Skin of body (tissue), 1 donor: ENCODE measurements at regions not wholly inside any gene's neighbourhood (a gene's known extent, or its start where the extent isn't known, plus 50 kb on each side); places are given as distances from the start of the nearest gene placed in this dataset.
A peak's percentile ranks its signal among the peaks of the same experiment; 100 is the strongest.
"Not testable (repeated sequence)": the region's sequence is repeated elsewhere in the genome, so short reads cannot be mapped to it uniquely, and the experiment has no call there.

Experiments used
- DNase-seq: peaks from one replicate; lab custom pipeline; 2025; lab: John Stamatoyannopoulos, UW

DNA sequence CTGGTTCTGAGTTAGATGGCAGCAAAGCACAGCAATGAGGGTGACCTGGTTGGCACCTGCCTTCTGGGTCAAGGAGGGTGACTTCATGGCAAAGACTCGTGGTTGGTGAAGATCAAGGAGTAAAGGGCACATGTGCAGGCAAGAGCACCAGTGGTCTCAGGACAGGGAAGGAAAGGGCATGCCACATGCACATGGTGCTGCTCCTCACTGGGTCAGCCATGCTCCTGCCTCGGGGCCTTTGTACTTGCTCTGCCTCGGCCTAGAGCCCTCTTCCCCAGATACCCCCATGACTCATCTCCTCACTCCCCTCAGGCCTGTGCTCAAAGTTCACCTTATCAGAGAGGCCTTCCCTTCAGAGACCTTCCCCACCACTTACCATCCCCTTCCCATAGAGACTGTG, 106.7 kb upstream of the KDM7A start:
- DNase-seq, result no peak

DNA sequence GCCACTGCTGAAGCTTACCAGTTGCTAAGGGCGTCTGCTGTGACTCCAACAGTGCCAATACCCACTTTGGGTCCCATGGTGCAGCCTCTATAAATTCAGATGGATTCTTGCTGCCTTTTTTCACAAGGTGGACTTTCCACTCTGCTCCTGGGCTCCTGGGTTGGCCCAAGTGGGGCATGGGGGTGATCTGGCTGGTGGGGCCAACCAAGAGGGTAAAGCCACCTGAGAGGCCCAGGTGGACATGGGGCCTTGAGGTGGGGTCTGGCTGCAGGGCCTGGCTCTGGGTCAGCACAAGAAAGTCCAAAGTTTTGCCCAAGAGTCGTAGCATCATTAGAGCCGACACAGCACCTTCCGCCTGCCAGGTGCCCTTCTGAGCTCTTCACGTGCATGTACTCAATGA, 105.2 kb upstream of the KDM7A start:
- no peak for DNase-seq

DNA sequence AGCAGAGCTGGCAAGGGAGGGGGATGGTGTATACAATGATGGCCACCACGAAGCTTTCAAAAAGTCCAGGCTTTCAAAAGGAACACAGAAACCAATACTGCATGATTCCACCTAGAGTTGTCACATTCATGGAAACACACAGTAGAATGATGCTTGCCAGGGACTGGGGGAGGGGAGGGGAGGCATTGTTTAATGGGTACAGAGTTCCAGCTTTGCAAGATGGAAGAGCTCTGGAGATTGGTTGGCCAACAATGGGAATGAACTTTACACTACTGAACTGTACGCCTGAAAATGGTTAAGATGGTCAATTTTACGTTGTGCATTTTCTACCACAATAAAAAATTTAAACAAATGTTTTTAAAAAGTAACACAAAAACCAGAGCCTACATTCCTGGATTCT, 104.5 kb upstream of the KDM7A start:
- no peak for DNase-seq

DNA sequence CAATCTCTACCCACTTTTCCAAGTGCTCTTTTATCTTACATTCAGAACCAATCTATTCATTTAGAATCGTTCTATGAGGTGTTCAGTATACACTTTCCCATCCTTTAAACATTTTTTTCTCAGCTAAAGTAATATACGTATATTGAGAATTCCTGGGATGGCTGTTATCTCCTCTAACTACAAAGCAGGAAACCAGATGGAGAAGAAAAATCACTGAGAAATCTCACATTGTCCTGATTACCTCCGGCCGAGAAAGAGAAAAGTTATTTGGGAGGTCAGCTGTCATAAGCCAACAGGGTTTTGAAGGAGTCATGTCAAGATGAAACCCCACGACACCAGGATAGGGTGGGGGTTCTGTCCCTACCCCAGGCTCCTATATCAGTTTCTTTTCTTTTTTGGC, 99.2 kb upstream of the KDM7A start:
- DNase-seq, result peak; percentile 42

DNA sequence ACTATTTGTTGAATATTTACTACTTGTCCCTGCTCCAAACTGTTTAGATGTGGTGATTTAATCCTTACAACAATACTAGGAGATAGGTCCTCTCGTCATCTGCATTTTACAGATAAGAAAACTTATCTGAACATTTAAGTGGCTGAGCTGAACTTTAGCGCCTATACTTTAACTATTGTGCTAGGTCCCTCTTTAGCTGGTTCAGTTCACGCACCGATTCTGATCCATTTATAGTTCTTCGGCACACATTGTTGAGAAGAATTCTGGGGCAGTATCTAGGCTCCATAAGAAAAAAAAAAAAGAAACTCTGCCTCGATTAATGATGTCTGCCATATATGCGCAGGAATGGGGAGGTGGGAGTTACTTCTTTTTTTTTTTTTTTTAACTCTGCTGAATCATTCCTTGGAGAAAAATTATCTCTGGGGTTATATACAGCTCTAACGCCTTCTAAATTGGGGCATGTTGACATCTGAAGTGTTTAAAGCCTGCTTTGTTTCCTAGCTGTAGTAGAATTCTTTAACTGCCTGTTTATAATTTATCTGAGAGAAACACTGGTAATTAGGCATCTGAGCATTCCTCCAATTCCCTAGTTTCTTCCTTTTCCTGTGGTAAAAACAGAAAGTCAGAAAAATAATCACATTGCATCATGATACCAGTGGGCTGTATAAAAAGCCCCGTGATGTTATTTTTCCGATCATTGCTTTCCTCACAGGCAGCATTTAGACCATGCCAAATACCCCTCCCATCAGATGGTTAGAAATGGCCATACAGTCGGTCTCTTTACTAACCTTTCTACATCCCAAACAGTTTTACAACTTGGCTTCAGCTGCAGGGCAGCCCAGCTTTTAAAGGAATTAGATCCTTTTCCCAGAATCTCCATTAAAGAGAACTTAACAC, 98.5 kb upstream of the KDM7A start:
- DNase-seq, result peak; percentile 62

DNA sequence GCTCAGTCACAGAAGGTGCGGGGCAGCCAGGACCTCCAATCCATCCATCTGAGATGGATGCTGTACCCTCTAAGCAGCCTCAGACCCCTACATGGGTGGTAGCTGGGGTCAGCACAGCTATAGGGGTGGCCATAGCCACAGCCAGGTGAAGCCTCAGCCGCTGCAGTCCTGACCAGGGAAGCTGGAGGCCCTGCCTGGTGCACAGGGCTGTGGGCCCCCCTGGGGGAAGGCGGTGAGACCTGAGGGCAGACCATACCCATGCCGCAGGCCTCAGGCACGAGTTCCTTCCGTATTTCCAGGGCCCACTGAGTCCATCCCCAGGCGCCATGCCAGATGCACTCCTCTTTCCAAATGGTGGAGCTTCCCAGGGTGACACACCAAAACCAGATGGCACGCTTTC, 96.6 kb upstream of the KDM7A start:
- no peak for DNase-seq

DNA sequence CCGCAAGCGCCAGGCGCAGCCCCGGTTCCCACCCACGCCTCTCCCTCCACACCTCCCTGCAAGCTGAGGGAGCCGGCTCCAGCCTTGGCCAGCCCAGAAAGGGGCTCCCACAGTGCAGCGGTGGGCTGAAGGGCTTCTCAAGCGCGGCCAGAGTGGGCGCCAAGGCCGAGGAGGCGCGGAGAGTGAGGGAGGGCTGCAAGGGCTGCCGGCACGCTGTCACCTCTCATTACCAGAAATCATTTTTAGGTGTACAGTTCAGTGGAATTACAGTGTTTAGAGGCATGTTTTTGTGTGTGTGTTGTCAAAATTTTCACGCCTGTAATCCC, 94.8 kb upstream of the KDM7A start:
- DNase-seq, result not testable (repeated sequence)

DNA sequence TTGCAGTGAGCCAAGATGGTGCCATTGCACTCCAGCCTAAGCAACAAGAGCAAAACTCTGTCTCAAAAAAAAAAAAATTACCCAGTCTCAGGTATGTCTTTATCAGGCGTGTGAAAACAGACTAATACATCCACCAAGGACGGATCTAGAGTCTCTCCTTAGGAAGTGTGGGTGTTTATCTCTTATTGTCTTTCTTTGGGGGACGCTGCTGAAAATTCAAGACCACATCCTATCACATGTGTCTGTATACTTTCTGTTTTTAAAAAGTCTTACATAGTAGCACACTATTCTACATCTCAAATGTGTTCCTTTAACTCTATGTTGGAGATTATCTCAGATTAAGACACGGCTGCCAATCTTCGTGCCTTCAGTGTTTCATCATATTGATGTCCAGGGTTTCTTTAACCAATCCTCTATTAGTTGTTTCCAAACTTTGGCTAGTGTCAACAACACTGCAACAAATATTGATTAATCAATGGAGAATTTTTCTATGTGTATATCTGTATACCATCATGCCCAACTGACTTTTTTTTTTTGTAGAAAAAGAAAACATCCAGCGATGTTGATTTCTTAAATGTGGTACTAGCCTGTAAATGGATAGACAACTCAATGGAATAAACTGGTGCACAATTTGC, 92.3 kb upstream of the KDM7A start:
- no peak for DNase-seq

DNA sequence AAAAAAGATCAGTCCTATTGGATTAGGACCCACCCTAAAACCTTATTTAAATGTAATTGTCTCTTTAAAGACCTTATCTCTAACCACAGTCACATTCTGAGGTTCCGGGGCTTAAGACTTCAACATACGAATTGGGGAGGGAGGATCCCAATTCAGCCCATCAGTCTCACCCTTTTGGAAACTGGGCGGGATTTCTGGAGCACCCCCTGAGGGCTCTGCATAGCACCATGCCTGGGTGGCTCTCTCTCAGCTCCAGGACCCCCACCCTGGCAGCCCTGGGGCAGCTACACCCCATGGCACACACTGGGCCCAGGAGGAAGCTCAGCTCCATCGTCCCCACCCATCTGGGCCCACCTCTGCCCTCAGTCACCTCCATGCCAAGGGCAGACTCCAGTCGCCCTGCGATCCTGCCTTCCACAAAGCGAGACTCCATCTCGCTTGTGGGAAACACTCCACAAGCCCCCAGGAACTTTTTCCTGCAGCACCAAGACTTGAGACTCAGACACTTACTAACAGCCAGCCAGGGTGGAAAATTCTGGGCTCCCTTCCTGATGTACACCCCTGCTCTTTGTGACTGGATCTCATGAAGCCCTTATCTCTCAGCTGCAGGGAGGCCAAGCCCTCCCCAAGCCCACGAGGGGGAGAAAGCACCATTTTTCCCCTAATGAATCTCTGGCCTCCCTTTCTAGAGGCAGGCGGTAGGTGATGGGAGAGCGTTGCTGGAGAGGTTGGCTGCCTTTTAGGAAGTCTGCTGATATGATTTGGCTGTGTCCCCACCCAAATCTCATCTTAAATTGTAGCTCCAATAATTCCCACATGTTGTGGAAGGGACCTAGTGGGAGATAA, 90.8 kb upstream of the KDM7A start:
- no peak for DNase-seq

DNA sequence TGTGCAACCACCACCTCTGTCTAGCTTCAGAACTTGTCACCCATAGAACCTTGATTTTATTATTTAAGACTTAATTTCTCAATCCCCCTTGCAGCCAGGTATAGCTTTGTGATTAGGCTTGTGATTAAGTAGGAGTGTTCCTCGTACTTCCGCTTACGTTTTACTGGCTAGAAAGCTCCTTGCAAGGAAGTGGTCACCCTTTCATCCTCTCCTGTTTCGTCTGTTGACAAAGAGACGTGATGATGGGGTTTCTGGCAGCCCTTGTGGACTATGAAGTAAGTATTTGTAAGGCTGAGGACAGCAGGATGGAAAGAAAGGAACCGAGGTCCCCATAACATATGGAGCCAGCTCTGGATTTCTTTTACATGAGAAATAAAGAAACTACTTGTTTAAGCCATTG, 86.5 kb upstream of the KDM7A start:
- no peak for DNase-seq

DNA sequence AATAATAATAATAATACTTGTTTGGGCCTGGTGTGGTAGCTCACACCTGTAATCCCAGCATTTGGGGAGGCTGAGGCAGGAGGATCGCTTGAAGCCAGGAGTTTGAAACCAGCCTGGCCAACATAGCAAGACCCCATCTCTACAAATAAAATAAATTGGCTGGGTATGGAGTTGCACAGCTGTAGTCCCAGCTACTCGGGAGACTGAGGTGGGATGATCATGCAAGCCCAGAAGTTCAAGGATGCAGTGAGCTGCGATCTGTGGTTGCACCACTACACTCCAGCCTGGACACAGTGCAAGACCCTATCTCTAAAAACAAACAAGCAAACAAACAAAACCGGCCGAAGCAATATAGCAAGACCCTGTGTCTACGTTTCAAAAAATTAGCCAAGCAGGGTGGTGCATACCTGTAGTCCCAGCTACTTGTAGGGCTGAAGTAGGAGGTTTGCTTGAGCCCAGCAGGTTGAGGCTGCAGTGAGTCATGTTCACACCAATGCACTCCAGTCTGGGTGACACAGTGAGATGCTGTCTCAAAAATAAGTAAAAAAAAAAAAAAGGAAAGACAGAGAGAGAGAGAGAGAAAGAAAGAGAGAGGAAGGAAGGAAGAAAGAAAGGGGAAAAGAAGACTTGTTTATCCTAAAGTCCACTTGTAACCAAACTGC, 85.6 kb upstream of the KDM7A start:
- no peak for DNase-seq

DNA sequence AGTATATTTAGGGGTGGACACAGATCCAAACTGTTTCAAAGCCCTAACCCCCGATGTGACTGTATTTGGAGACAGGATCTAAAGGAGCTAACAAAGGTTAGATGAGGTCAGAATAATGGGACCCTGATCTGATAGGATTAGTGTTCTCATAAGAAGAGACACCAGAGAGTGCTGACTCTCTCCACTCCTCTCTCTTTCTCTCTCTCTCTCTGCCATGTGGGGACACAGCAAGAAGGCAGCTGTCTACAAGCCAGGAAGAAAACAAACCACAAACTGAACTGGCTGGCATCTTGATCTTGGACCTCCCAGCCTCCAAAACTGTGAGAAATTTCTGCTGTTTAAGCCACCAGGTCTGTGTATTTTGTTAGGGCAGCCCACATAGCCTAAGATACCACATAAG, 84.7 kb upstream of the KDM7A start:
- DNase-seq, result no peak

DNA sequence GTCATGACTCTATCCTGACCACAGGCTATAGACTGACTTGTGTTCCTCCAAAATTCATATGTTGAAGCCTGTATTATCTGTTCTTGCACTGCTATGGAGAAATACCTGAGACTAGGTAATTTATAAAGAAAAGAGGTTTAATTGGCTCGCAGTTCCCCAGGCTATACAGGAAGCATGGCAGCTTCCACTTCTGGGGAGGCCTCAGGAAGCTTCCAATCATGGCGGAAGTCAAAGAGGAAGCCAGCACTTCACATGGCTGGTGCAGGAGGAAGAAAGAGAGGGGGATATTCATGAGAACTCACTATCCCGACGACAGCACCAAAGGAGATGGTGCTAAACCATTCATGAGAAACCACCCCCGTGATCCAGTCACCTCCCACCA, 84.3 kb upstream of the KDM7A start:
- no peak for DNase-seq

DNA sequence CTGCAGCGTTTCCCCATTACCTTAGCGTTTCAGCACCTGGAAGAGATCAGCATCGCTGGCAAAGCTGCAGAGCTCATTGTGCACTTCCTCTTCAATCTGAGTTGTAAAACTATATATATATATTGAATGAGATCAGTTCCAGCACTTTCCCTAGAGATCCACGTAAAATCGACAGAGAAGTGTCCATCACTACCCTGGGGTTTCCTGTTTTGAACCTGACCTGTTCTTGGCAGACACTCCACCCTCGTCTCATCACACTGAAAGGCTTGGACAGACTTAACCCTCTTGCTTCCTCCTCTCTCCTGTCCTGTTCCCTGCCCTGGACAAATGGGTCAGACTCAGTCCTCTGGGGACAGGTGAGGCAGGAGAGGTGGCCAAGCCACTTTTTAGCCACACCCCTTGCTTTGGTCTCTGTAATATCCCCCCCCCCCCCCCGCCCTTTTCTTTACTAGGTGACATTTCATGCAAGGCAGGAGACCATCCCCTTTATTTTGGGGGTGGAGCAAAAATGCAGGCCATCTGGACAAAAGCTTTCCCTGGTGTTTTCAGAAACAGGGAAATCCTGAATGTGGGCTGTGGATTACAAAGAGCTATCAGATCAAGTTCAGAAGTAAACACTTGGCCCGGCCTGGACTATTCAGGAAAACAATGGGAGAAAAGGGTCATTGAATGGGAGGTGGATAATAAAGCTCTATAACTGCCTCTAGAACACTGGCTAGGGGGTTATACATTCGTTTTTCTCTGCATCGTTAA, 83.7 kb upstream of the KDM7A start:
- DNase-seq, result no peak

DNA sequence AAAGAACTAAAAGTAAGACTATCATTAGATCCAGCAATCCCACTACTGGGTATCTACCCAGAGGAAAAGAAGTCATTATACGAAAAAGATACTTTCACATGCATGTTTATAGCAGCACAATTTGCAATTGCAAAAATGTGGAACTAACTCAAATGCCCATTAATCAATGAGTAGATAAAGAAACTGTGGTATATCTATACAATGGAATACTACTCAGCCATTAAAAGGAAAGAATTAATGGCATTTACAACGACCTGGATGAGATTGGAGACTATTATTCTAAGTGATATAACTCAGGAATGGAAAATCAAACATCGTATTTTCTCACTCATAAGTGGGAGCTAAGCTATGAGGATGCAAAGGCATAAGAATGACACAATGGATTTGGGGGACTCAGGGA, 80.5 kb upstream of the KDM7A start:
- not testable (repeated sequence) for DNase-seq

DNA sequence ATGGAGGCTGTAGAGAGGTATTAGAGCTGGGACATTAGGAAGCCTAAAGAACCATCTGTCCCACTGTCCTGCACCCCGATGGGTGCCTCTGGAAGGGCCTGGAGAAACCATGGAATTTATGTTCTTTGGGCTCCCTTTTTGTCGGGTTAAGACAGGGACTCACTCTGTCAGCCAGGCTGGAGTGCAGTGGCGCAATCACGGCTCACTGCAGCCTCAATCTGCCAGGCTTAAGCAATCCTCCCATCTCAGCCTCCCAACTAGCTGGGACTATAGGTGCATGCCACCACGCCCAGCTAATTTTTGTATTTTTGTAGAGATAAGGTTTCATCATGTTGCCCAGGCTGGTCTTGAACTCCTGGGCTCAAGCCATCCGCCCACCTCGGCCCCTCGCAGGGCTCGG, 78.2 kb upstream of the KDM7A start:
- DNase-seq, result not testable (repeated sequence)

DNA sequence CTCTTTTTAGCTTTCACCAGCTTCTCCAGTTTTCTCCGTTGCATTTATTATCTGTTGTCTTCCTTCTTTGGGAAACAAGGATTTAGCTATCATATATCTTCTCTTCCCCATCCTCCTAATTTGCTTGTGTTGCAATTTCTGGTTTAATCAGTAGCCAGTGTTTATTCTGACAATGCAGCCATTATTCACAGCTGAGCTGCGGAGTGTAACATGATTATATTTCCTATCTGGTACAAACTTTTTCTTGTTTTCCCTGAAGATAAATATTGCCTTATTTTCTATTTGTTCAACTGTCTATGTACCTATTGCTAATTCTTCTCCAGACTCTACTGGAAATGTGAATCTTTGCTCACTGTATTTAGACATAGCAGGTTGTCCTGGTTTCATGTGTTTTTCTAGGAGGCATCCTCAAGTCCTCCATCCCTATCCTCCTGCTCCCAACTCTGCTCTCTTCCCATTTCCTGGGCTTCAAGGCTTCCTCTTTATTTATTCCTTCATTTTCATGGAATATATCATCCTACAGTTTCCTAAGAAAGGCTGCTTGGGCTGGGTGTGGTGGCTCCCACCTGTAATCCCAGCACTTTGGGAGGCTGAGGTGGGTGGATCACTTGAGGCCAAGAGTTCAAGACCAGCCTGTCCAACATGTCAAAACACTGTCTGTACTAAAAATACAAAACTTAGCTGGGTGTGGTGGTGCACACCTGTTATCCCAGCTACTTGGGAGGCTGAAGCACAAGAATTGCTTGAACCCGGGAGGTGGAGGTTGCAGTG, 72.4 kb upstream of the KDM7A start:
- DNase-seq, result no peak

DNA sequence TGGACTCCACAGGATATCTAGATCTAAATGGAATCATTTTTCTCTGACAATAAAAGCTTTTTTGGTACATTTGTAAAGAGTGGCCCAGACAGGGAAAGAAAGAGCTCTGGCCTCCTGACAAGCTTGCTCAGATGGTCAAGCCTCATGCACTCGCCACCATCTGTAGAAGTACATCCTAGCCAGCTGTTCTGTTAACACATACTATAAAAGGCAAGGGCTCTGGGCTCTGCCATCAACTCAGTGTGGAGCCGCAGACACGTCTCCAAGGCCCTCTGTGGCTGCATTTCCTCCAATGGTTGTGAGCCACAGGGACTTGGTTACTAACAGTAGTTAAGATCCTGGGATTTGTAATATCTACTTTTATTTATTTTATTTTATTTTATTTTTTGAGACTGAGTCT, 70.8 kb upstream of the KDM7A start:
- DNase-seq, result no peak

DNA sequence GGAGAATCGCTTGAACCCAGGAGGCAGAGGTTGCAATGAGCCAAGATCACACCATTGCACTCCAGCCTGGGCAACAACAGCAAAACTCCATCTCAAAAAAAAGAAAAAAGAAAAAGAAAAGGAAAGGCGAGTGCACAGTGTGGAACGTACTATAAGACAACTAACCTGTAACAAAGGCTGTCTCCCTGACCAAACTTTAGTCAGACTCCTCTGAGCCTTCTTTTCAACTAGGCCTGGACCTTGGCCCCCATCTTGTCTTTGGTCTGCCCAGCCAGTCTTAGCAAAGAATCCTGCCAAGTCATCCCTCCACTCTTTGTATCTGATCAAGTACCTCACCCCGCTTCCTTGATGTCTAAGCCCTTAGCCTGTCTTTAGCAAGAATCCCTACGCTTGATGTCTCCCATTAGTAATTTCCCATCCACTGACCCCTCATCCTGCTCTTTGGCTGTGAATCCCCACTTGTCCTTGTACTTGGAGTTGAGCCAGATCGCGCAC, 68.9 kb upstream of the KDM7A start:
- DNase-seq, result no peak
